Kidney (tissue), 13 donors: ENCODE measurements at regions not wholly inside any gene's neighbourhood (a gene's known extent, or its start where the extent isn't known, plus 50 kb on each side); places are given as distances from the start of the nearest gene placed in this dataset.

Source experiments
- DNase-seq, 5 donors: peaks; one replicate each; pipeline ENCODE4 v3.0.0-alpha.2; 2013 to 2020
- FAIRE-seq: peaks from 2 replicates; lab custom pipeline; 2012; peaks lifted over from hg19 to GRCh38; lab: Jason Lieb, UNC
- H3K27ac ChIP-seq, 2 donors: one replicate each; pipeline ENCODE4 v1.7.0; 2013; ENCODE audit warnings: low read depth in 2 of 2, low read length in 2 of 2, inconsistent platforms in 1 of 2
- H3K27me3 ChIP-seq: one replicate; pipeline ENCODE4 v1.7.1; 2013; ENCODE audit warnings: low read length, inconsistent platforms; ENCODE audit not compliant: control insufficient read depth, insufficient read depth
- H3K36me3 ChIP-seq, 3 donors: one replicate each; pipeline versions ENCODE4 v1.7.0 to v1.7.1; 2013; ENCODE audit warnings: low read length in 3 of 3, control low read depth in 1 of 3, inconsistent platforms in 1 of 3; ENCODE audit not compliant: insufficient read depth in 3 of 3, control insufficient read depth in 2 of 3
- H3K4me1 ChIP-seq, 3 donors: one replicate each; pipeline versions ENCODE4 v1.7.0 to v1.7.1; 2013; ENCODE audit warnings: low read length in 3 of 3, inconsistent platforms in 1 of 3, low read depth in 1 of 3; ENCODE audit not compliant: control insufficient read depth in 2 of 3, insufficient read depth in 2 of 3
- H3K4me3 ChIP-seq, 3 donors: one replicate each; pipeline versions ENCODE4 v1.7.0 to v1.8.1; 2013; ENCODE audit warnings: low read length in 3 of 3, control low read depth in 1 of 3, inconsistent platforms in 1 of 3
- H3K9ac ChIP-seq, 3 donors: one replicate each; pipeline versions ENCODE4 v1.7.0 to v1.7.1; 2013; ENCODE audit warnings: low read length in 3 of 3, control low read depth in 1 of 3, inconsistent platforms in 1 of 3
- H3K9me3 ChIP-seq, 3 donors: one replicate each; pipeline versions ENCODE4 v1.7.0 to v1.7.1; 2013; ENCODE audit warnings: low read length in 3 of 3, control low read depth in 1 of 3, inconsistent platforms in 1 of 3; ENCODE audit not compliant: control insufficient read depth in 2 of 3, insufficient read depth in 1 of 3
- intact Hi-C: fragments of 100-400 bp; cut with DNase I; formaldehyde crosslinking; loops from one replicate; pipeline ENCODE4 v1.11.1; 2022
- TF ChIP-seq, protein P1 (sequence below): IDR thresholded peaks from 3 replicates; pipeline ENCODE4 v1.5.1; 2012; ENCODE audit warnings: mild to moderate bottlenecking, moderate library complexity, borderline replicate concordance; ENCODE audit not compliant: insufficient read depth; ENCODE audit errors: extremely low read depth
- donor health status: control.
- donor health status: control.
- donor health status: control.
- donor health status: control.
- donor health status: control.
- donor health status: DM: yes; HTN: yes; CAD: no.
- donor health status: Normal renal cell carcinoma (clear cell type).

DNA sequence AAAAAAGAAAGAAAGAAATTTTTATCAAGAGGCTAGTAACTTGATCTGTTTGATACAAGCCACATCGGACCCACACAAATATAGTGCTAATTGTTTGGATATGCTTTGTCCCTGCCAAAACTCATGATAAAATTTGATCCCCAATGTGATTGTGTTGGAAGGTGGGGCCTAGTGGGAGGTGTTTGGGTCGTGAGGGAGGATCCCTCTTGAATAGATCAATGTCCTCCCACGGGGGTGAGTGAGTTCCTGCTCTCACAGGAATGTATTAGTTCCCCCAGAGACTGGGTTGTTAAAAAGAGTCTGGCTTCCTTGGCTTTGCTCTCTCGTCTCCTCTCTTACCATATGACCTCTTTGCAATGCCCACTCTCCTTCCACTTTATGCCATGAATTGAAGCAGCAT, 80.6 kb upstream of the CPLX2 start:
- Histone ChIP-seq H3K4me1 (no peaks in the 10 kb centered on the region), H3K27ac (no peak overlapping the region), H3K9me3 (no peaks in the 10 kb centered on the region), H3K9ac (no peak overlapping the region), H3K36me3 (no peaks in the 10 kb centered on the region), H3K27me3 (no peaks in the 10 kb centered on the region), H3K4me3 (no peak overlapping the region)
- TF ChIP-seq, protein P1, sequence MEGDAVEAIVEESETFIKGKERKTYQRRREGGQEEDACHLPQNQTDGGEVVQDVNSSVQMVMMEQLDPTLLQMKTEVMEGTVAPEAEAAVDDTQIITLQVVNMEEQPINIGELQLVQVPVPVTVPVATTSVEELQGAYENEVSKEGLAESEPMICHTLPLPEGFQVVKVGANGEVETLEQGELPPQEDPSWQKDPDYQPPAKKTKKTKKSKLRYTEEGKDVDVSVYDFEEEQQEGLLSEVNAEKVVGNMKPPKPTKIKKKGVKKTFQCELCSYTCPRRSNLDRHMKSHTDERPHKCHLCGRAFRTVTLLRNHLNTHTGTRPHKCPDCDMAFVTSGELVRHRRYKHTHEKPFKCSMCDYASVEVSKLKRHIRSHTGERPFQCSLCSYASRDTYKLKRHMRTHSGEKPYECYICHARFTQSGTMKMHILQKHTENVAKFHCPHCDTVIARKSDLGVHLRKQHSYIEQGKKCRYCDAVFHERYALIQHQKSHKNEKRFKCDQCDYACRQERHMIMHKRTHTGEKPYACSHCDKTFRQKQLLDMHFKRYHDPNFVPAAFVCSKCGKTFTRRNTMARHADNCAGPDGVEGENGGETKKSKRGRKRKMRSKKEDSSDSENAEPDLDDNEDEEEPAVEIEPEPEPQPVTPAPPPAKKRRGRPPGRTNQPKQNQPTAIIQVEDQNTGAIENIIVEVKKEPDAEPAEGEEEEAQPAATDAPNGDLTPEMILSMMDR, result no peak
- intact Hi-C loops, result no loop called here
- FAIRE-seq (no peak), DNase-seq (no peak)

DNA sequence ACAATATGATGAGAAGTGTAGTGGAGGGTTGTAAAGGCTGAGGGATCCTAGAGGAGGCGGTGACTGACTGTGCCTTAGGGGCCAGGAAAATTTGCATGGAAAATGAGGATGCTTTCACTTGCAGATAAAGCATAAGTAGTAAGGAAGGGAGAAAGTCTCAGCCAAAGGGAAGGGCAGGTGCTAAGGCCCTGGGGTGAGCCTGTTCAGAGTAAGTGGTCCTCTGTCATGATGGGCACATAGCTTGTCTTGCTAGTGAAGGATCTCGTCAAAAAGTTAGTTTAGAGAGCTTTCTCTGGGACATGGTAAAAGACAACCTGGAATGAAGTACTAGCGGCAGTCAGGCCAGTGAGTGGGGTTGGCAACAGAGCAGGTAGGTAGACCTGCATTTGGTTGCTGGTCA, 75.4 kb upstream of the CPLX2 start:
- H3K4me1 ChIP-seq, result no peaks in the 10 kb centered on the region
- no peaks in the 10 kb centered on the region for H3K27me3 ChIP-seq
- FAIRE-seq, result no peak
- TF ChIP-seq, protein P1, result no peak
- DNase-seq, result no peak
- H3K36me3 ChIP-seq, result no peaks in the 10 kb centered on the region
- no peak overlapping the region for H3K27ac ChIP-seq
- H3K9me3 ChIP-seq, result no peaks in the 10 kb centered on the region
- no peak overlapping the region for H3K9ac ChIP-seq
- H3K4me3 ChIP-seq, result no peak overlapping the region
- intact Hi-C loops, result no loop called here

DNA sequence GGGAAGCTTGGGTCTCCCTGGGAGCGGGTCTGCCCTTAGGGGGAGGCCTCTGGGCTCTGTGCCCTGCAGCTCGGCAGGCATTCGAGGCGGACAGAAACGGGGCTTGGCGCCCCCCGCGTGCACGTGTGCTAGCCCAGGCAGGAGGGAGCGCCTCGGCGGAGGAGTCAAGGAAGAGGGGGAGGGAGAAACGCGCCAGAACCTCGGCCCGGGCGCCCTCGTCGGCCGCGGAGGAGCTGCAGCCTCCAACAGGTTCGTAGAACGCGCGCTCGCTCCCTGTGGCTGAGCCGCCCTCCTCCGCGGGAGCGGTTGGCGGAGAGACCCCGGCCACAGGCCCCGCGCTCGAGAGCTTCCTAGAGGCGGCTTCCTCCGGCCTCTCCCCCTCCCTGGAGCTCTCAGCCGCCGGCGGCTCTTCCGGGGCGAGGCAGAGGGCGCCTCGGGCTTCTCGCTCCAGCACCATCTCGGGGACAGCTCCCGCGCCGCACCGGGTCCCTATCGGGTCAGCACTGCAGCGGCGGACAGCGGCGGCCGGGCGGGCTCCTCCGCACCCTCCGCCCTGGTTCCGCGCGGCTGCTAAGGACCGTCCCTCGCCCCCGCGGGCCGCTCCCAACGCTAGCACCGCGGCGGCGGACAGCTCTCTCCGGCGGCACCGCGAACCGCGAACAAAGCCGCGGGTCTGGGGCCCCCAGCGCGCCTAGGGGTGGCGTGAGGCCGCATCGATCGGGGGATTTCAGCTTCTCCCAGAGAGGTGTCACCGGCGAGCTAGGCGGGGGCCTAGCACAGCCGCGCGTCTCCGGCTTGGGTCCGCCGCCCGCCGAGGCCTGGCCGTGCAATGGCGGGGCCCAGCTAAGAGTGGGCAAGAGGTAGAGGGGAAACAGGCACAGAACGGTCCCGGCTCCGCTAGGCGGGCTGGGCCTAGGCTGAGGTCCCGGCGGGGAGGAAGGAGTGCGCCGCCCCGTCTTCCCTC, 74.6 kb upstream of the CPLX2 start:
- H3K9me3 ChIP-seq, result no peaks in the 10 kb centered on the region
- TF ChIP-seq, protein P1, result no peak
- intact Hi-C loops, result no loop called here
- no peak overlapping the region for H3K4me3 ChIP-seq
- peak; percentile 93 to 97 (median 95) for DNase-seq
- H3K9ac ChIP-seq, result no peak overlapping the region
- no peak overlapping the region for H3K27ac ChIP-seq
- FAIRE-seq, result no peak
- no peaks in the 10 kb centered on the region for H3K36me3 ChIP-seq
- H3K27me3 ChIP-seq, result no peaks in the 10 kb centered on the region
- no peaks in the 10 kb centered on the region for H3K4me1 ChIP-seq
